Panc1 (cell line): ENCODE measurements at regions not wholly inside any gene's neighbourhood (a gene's known extent, or its start where the extent isn't known, plus 50 kb on each side); places are given as distances from the start of the nearest gene placed in this dataset.

Experiments used
- ATAC-seq: fragments of 200-7000 bp; cut with Tn5 transposase; 2 replicates; pipeline ENCODE4 v1.9.1; 2020; ENCODE audit warnings: mild to moderate bottlenecking, moderate library complexity
- BruUV-seq: library from RNA; stranded (reverse); fragments of 400-500 nt; replicated peaks from 2 replicates; lab custom pipeline; 2021; lab: Mats Ljungman, UMichigan
- CTCF ChIA-PET: fragments of 300-600 bp; sonication (Branson Sonifier 250); formaldehyde crosslinking; loops from one replicate; lab custom pipeline; 2022; ENCODE audit warnings: antibody characterized with exemption; lab: Charles Lee
- POLR2A ChIA-PET: fragments of 300-600 bp; sonication (Branson Sonifier 250); formaldehyde crosslinking; loops from one replicate; lab custom pipeline; 2022; ENCODE audit warnings: antibody characterized with exemption; lab: Charles Lee
- DNase-seq: peaks from one replicate; pipeline ENCODE4 v3.0.0-alpha.2; 2010; ENCODE audit warnings: low read depth, low spot score
- H3K27ac ChIP-seq: 2 replicates; pipeline ENCODE4 v1.5.1; 2011; ENCODE audit warnings: mild to moderate bottlenecking, low read length, inconsistent platforms
- H3K27me3 ChIP-seq: fragments of 200-500 bp; sonication (Bioruptor generic); 2 replicates; pipeline ENCODE4 v1.6.0; 2014; ENCODE audit warnings: low read length, inconsistent platforms; ENCODE audit not compliant: control insufficient read depth, insufficient read depth
- H3K36me3 ChIP-seq: fragments of 200-500 bp; sonication (Bioruptor generic); 2 replicates; pipeline ENCODE4 v1.5.1; 2014; ENCODE audit warnings: inconsistent platforms, mild to moderate bottlenecking, low read length, moderate library complexity; ENCODE audit not compliant: control insufficient read depth, insufficient read depth
- H3K4me1 ChIP-seq: 2 replicates; pipeline ENCODE4 v1.5.1; 2011; ENCODE audit warnings: inconsistent platforms, mild to moderate bottlenecking, low read length, moderate library complexity; ENCODE audit not compliant: control insufficient read depth, insufficient read depth
- H3K4me3 ChIP-seq, 2 experiments: 2 replicates each; pipeline ENCODE4 v1.5.1; 2011 to 2012; ENCODE audit warnings: low read depth in 2 of 2, low read length in 2 of 2, mild to moderate bottlenecking in 2 of 2, inconsistent platforms in 1 of 2, moderate library complexity in 1 of 2
- H3K9me3 ChIP-seq: fragments of 200-500 bp; sonication (Bioruptor generic); 2 replicates; pipeline ENCODE4 v1.5.1; 2014; ENCODE audit warnings: low read depth, mild to moderate bottlenecking, inconsistent platforms, low read length, moderate library complexity; ENCODE audit not compliant: control insufficient read depth, insufficient read depth
- POLR2AphosphoS5 ChIP-seq: IDR thresholded peaks from 2 replicates; pipeline ENCODE4 v1.6.1; 2012; ENCODE audit warnings: mild to moderate bottlenecking, low read depth, low read length, moderate library complexity
- SIN3A ChIP-seq: IDR thresholded peaks from 2 replicates; pipeline ENCODE4 v1.6.1; 2012; ENCODE audit warnings: low read depth, mild to moderate bottlenecking, low read length, moderate library complexity, borderline replicate concordance; ENCODE audit not compliant: insufficient read depth
- TCF7L2 ChIP-seq: IDR thresholded peaks from 2 replicates; pipeline ENCODE4 v1.6.1; 2011; ENCODE audit warnings: mild to moderate bottlenecking, low read depth, low read length, inconsistent platforms
- in situ Hi-C: cut with HindIII; loops from 2 replicates; pipeline ENCODE4 v1.10.0; 2016; ENCODE audit warnings: low sequenced_read_pairs, low pct_unique_long_range_greater_than_20kb
- intact Hi-C: fragments of 100-400 bp; cut with micrococcal nuclease; formaldehyde crosslinking; loops from one replicate; pipeline ENCODE4 v1.10.0; 2022; ENCODE audit not compliant: unreplicated experiment
- TF ChIP-seq, protein P1 (sequence below), 2 experiments: IDR thresholded peaks; 2 replicates each; pipeline ENCODE4 v1.6.1; 2011 to 2012; ENCODE audit warnings: low read depth in 2 of 2, control low read depth in 1 of 2, low read length in 1 of 2, mild to moderate bottlenecking in 1 of 2, moderate library complexity in 1 of 2; ENCODE audit not compliant: insufficient read depth in 1 of 2
- TF ChIP-seq, protein P2 (sequence below): fragments of 450-650 bp; IDR thresholded peaks from 2 replicates; pipeline ENCODE4 v1.5.1; 2017; ENCODE audit warnings: mild to moderate bottlenecking

DNA sequence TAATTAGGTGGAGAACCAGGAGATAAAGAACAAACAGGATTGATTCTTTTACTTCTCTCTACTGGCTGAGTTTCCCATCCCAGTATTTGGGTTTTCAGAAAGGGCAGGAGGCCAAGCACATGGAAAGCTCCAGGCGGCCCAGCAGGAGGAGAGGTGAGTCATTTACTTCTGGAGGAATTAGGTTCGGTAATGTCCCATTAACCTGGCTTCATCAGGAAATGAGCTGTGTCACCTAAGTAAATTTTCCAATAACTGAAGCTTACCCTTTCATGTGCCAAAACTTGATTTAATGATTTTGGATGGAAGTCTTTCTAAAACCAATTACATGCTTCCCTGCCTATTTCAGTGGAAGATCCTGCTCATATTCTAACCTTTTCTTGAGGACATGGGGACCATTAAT, 257.6 kb upstream of the USP24 start:
- ChIA-PET CTCF (no interaction called here), POLR2A (interaction anchor here (0.6 kb wide), 1 partner anchor 110 kb away, joined by 3 read pairs; no protein-coding TSS in a partner anchor)
- ATAC-seq (no peak), DNase-seq (no peak)
- Histone ChIP-seq H3K4me3 (no peak overlapping the region), H3K36me3 (no peaks in the 10 kb centered on the region), H3K4me1 (no peaks in the 10 kb centered on the region; the same call in 1 of the 2 replicates), H3K9me3 (no peaks in the 10 kb centered on the region), H3K27ac (no peak overlapping the region), H3K27me3 (no peaks in the 10 kb centered on the region)
- intact Hi-C loops: loop anchor here (10.0 kb wide), 1 partner anchor 1102 kb away; the partner anchor contains the start of gene PLPP3
- BruUV-seq: no TSS peak
- in situ Hi-C loops: no loop called here
- TF ChIP-seq SIN3A: no peak
- TF ChIP-seq, protein P1, sequence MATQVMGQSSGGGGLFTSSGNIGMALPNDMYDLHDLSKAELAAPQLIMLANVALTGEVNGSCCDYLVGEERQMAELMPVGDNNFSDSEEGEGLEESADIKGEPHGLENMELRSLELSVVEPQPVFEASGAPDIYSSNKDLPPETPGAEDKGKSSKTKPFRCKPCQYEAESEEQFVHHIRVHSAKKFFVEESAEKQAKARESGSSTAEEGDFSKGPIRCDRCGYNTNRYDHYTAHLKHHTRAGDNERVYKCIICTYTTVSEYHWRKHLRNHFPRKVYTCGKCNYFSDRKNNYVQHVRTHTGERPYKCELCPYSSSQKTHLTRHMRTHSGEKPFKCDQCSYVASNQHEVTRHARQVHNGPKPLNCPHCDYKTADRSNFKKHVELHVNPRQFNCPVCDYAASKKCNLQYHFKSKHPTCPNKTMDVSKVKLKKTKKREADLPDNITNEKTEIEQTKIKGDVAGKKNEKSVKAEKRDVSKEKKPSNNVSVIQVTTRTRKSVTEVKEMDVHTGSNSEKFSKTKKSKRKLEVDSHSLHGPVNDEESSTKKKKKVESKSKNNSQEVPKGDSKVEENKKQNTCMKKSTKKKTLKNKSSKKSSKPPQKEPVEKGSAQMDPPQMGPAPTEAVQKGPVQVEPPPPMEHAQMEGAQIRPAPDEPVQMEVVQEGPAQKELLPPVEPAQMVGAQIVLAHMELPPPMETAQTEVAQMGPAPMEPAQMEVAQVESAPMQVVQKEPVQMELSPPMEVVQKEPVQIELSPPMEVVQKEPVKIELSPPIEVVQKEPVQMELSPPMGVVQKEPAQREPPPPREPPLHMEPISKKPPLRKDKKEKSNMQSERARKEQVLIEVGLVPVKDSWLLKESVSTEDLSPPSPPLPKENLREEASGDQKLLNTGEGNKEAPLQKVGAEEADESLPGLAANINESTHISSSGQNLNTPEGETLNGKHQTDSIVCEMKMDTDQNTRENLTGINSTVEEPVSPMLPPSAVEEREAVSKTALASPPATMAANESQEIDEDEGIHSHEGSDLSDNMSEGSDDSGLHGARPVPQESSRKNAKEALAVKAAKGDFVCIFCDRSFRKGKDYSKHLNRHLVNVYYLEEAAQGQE (IDR thresholded peaks at IDR 0.05; ENCODE audit: insufficient read depth in 1 of 2, low read depth in 2 of 2, low read length in 1 of 2): no peak
- TF ChIP-seq, protein P2, sequence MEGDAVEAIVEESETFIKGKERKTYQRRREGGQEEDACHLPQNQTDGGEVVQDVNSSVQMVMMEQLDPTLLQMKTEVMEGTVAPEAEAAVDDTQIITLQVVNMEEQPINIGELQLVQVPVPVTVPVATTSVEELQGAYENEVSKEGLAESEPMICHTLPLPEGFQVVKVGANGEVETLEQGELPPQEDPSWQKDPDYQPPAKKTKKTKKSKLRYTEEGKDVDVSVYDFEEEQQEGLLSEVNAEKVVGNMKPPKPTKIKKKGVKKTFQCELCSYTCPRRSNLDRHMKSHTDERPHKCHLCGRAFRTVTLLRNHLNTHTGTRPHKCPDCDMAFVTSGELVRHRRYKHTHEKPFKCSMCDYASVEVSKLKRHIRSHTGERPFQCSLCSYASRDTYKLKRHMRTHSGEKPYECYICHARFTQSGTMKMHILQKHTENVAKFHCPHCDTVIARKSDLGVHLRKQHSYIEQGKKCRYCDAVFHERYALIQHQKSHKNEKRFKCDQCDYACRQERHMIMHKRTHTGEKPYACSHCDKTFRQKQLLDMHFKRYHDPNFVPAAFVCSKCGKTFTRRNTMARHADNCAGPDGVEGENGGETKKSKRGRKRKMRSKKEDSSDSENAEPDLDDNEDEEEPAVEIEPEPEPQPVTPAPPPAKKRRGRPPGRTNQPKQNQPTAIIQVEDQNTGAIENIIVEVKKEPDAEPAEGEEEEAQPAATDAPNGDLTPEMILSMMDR: no peak
- no peak for TF ChIP-seq TCF7L2
- TF ChIP-seq POLR2AphosphoS5: no peak

DNA sequence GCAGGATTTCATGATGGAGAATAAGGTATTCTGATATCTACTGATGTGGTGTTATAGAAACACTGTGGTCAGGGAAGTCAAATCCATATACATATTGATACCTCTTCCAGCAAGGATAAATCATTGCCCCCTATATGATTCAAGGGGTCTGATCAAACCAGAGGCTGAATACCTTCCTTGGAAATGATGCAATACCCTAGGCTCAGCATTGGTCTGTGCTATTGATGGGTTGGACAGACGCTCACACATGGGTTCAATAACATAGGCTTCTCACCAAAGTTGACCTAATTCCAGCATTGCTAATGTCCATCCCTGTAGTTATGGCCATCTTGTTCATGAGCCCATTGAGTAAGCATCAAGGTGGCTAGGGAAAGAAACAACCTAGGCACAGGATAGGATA, 257.0 kb upstream of the USP24 start:
- Histone ChIP-seq H3K27ac (no peak overlapping the region), H3K4me1 (no peaks in the 10 kb centered on the region; the same call in 1 of the 2 replicates), H3K36me3 (no peaks in the 10 kb centered on the region), H3K27me3 (no peaks in the 10 kb centered on the region), H3K4me3 (no peak overlapping the region), H3K9me3 (no peaks in the 10 kb centered on the region)
- in situ Hi-C loops (no loop called here), intact Hi-C loops (loop anchor here (10.0 kb wide), 1 partner anchor 1103 kb away; the partner anchor contains the start of gene PLPP3)
- no peak for TF ChIP-seq POLR2AphosphoS5
- TF ChIP-seq, protein P2: no peak
- TF ChIP-seq, protein P1 (IDR thresholded peaks at IDR 0.05; ENCODE audit: insufficient read depth in 1 of 2, low read depth in 2 of 2, low read length in 1 of 2): no peak
- TF ChIP-seq SIN3A: no peak
- no peak for TF ChIP-seq TCF7L2
- POLR2A ChIA-PET: no interaction called here
- BruUV-seq: no TSS peak
- DNase-seq: no peak
- ATAC-seq: no peak
- CTCF ChIA-PET: no interaction called here
